GM23338 (cell line): ENCODE measurements at regions not wholly inside any gene's neighbourhood (a gene's known extent, or its start where the extent isn't known, plus 50 kb on each side); places are given as distances from the start of the nearest gene placed in this dataset.

ENCODE experiments used
- ATAC-seq: fragments of 200-7000 bp; cut with Tn5 transposase; 3 replicates; pipeline ENCODE4 v1.9.1; 2020
- DNase-seq: peaks from one replicate; pipeline ENCODE4 v3.0.0-alpha.2; 2015; ENCODE audit warnings: low spot score
- H2AFZ ChIP-seq: fragments of 200-600 bp; sonication (generic); 2 replicates; pipeline ENCODE4 v1.8.0; 2016; ENCODE audit warnings: antibody characterized with exemption, mild to moderate bottlenecking, moderate library complexity
- H3F3A ChIP-seq: fragments of 200-600 bp; sonication (generic); replicated peaks from 2 replicates; pipeline ENCODE4 v1.8.0; 2017; ENCODE audit warnings: antibody characterized with exemption, mixed run types, low read depth
- H3K27ac ChIP-seq: fragments of 200-600 bp; sonication (generic); 2 replicates; pipeline ENCODE4 v1.6.1; 2016; ENCODE audit warnings: low read depth
- H3K27me3 ChIP-seq: fragments of 200-600 bp; sonication (generic); 2 replicates; pipeline ENCODE4 v1.8.0; 2016; ENCODE audit warnings: mild to moderate bottlenecking, mixed run types, moderate library complexity; ENCODE audit not compliant: insufficient read depth
- H3K36me3 ChIP-seq: fragments of 200-600 bp; sonication (generic); 2 replicates; pipeline ENCODE4 v1.8.0; 2016; ENCODE audit warnings: mild to moderate bottlenecking; ENCODE audit not compliant: insufficient read depth
- H3K4me1 ChIP-seq: fragments of 200-600 bp; sonication (generic); 2 replicates; pipeline ENCODE4 v1.8.0; 2016; ENCODE audit warnings: mild to moderate bottlenecking, moderate library complexity; ENCODE audit not compliant: insufficient read depth
- H3K4me2 ChIP-seq: fragments of 200-600 bp; sonication (generic); 2 replicates; pipeline ENCODE4 v1.7.1; 2017; ENCODE audit warnings: mixed run types
- H3K4me3 ChIP-seq: fragments of 200-600 bp; sonication (generic); 2 replicates; pipeline ENCODE4 v1.6.1; 2016; ENCODE audit warnings: mixed run types
- H3K79me2 ChIP-seq: fragments of 200-600 bp; sonication (generic); replicated peaks from 2 replicates; pipeline ENCODE4 v1.8.0; 2017; ENCODE audit warnings: mild to moderate bottlenecking; ENCODE audit not compliant: insufficient read depth
- H3K9me2 ChIP-seq: fragments of 200-600 bp; sonication (generic); 2 replicates; pipeline ENCODE4 v1.8.0; 2017; ENCODE audit not compliant: insufficient read depth
- H4K20me1 ChIP-seq: fragments of 200-600 bp; sonication (generic); replicated peaks from 2 replicates; pipeline ENCODE4 v1.8.0; 2017; ENCODE audit warnings: mild to moderate bottlenecking; ENCODE audit not compliant: insufficient read depth
- H3K27ac Mint-ChIP-seq: 2 replicates; pipeline ENCODE4 v1.8.0; 2020; ENCODE audit warnings: inconsistent platforms, mild to moderate bottlenecking, moderate library complexity, mixed read lengths
- H3K27me3 Mint-ChIP-seq: 3 replicates; pipeline ENCODE4 v1.8.0; 2022; ENCODE audit warnings: low read depth, mild to moderate bottlenecking, moderate library complexity, mixed read lengths, inconsistent platforms; ENCODE audit not compliant: insufficient read depth, poor library complexity
- H3K36me3 Mint-ChIP-seq: 3 replicates; pipeline ENCODE4 v1.8.0; 2021; ENCODE audit warnings: low read depth, mild to moderate bottlenecking, inconsistent platforms, moderate library complexity, mixed read lengths
- H3K4me1 Mint-ChIP-seq: 3 replicates; pipeline ENCODE4 v1.8.0; 2020; ENCODE audit warnings: mild to moderate bottlenecking, inconsistent platforms, mixed read lengths
- H3K4me3 Mint-ChIP-seq: 3 replicates; pipeline ENCODE4 v1.8.0; 2021; ENCODE audit warnings: moderate library complexity, mild to moderate bottlenecking, inconsistent platforms, mixed read lengths
- H3K9me3 Mint-ChIP-seq: 3 replicates; pipeline ENCODE4 v1.8.0; 2020; ENCODE audit warnings: moderate library complexity, mild to moderate bottlenecking, inconsistent platforms, mixed read lengths
- CREB1 ChIP-seq: fragments of 250-450 bp; sonication (Bioruptor Pico); IDR thresholded peaks from 2 replicates; pipeline ENCODE4 v1.5.0; 2020; ENCODE audit warnings: low read depth, mild to moderate bottlenecking, moderate library complexity
- EZH2 ChIP-seq: fragments of 200-600 bp; sonication (generic); IDR thresholded peaks from one replicate; pipeline ENCODE4 v1.8.0; 2017; ENCODE audit warnings: antibody characterized with exemption, mild to moderate bottlenecking, low read depth; ENCODE audit not compliant: unreplicated experiment
- EZH2phosphoT487 ChIP-seq: fragments of 200-600 bp; sonication (generic); IDR thresholded peaks from one replicate; pipeline ENCODE4 v1.8.1; 2018; ENCODE audit warnings: antibody characterized with exemption; ENCODE audit not compliant: unreplicated experiment
- JUNB ChIP-seq: IDR thresholded peaks from one replicate; pipeline ENCODE4 v1.6.1; 2016; ENCODE audit warnings: antibody characterized with exemption; ENCODE audit not compliant: unreplicated experiment
- NANOG ChIP-seq: IDR thresholded peaks from 2 replicates; pipeline ENCODE4 v1.6.1; 2016; ENCODE audit warnings: antibody characterized with exemption, borderline replicate concordance
- STAT1 ChIP-seq: IDR thresholded peaks from one replicate; pipeline ENCODE4 v1.6.1; 2016; ENCODE audit warnings: antibody characterized with exemption; ENCODE audit not compliant: unreplicated experiment
- ZNF114 ChIP-seq: fragments of 250-450 bp; sonication (Bioruptor Pico); IDR thresholded peaks from 2 replicates; pipeline ENCODE4 v1.5.0; 2020; ENCODE audit warnings: mild to moderate bottlenecking, moderate library complexity
- ZNF331 ChIP-seq: fragments of 250-450 bp; sonication (Bioruptor Pico); IDR thresholded peaks from 2 replicates; pipeline ENCODE4 v1.5.0; 2020; ENCODE audit warnings: low read depth, mild to moderate bottlenecking, moderate library complexity
- TF ChIP-seq, protein P1 (sequence below): fragments of 250-450 bp; sonication (Bioruptor Pico); IDR thresholded peaks from 2 replicates; pipeline ENCODE4 v1.5.0; 2020; ENCODE audit warnings: mild to moderate bottlenecking, moderate library complexity
- TF ChIP-seq, protein P2 (sequence below): IDR thresholded peaks from 2 replicates; pipeline ENCODE4 v1.6.1; 2016; ENCODE audit warnings: antibody characterized with exemption
- TF ChIP-seq, protein P3 (sequence below): IDR thresholded peaks from one replicate; pipeline ENCODE4 v1.6.1; 2018; ENCODE audit warnings: antibody characterized with exemption; ENCODE audit not compliant: unreplicated experiment

DNA sequence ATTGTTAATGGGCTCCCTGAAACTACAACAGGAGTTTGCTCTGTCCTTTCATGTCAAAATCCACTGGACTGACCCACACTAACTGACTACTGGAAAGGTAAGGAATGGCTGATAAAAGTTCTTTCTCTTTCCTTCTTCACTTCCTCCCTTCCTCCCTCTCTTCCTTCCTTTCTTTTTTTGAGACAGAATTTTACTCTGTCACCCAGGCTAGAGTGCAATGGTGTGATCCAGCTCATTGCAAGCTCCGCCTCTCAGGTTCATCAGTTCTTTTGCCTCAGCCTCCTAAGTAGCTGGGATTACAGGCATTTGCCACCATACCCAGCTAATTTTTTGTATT, 85.2 kb downstream of the IGLL1 start:
- ATAC-seq: no peak
- H3K27ac Mint-ChIP-seq: no peak overlapping the region

More for the DNA sequence above, 85.2 kb downstream of the IGLL1 start:
- H3K4me3 ChIP-seq: no peak overlapping the region
- no peaks in the 10 kb centered on the region for H3K9me2 ChIP-seq
- no peaks in the 10 kb centered on the region for H3K36me3 ChIP-seq
- no peaks in the 10 kb centered on the region for H4K20me1 ChIP-seq
- no peak overlapping the region for H3K27ac ChIP-seq
- TF ChIP-seq, protein P1, sequence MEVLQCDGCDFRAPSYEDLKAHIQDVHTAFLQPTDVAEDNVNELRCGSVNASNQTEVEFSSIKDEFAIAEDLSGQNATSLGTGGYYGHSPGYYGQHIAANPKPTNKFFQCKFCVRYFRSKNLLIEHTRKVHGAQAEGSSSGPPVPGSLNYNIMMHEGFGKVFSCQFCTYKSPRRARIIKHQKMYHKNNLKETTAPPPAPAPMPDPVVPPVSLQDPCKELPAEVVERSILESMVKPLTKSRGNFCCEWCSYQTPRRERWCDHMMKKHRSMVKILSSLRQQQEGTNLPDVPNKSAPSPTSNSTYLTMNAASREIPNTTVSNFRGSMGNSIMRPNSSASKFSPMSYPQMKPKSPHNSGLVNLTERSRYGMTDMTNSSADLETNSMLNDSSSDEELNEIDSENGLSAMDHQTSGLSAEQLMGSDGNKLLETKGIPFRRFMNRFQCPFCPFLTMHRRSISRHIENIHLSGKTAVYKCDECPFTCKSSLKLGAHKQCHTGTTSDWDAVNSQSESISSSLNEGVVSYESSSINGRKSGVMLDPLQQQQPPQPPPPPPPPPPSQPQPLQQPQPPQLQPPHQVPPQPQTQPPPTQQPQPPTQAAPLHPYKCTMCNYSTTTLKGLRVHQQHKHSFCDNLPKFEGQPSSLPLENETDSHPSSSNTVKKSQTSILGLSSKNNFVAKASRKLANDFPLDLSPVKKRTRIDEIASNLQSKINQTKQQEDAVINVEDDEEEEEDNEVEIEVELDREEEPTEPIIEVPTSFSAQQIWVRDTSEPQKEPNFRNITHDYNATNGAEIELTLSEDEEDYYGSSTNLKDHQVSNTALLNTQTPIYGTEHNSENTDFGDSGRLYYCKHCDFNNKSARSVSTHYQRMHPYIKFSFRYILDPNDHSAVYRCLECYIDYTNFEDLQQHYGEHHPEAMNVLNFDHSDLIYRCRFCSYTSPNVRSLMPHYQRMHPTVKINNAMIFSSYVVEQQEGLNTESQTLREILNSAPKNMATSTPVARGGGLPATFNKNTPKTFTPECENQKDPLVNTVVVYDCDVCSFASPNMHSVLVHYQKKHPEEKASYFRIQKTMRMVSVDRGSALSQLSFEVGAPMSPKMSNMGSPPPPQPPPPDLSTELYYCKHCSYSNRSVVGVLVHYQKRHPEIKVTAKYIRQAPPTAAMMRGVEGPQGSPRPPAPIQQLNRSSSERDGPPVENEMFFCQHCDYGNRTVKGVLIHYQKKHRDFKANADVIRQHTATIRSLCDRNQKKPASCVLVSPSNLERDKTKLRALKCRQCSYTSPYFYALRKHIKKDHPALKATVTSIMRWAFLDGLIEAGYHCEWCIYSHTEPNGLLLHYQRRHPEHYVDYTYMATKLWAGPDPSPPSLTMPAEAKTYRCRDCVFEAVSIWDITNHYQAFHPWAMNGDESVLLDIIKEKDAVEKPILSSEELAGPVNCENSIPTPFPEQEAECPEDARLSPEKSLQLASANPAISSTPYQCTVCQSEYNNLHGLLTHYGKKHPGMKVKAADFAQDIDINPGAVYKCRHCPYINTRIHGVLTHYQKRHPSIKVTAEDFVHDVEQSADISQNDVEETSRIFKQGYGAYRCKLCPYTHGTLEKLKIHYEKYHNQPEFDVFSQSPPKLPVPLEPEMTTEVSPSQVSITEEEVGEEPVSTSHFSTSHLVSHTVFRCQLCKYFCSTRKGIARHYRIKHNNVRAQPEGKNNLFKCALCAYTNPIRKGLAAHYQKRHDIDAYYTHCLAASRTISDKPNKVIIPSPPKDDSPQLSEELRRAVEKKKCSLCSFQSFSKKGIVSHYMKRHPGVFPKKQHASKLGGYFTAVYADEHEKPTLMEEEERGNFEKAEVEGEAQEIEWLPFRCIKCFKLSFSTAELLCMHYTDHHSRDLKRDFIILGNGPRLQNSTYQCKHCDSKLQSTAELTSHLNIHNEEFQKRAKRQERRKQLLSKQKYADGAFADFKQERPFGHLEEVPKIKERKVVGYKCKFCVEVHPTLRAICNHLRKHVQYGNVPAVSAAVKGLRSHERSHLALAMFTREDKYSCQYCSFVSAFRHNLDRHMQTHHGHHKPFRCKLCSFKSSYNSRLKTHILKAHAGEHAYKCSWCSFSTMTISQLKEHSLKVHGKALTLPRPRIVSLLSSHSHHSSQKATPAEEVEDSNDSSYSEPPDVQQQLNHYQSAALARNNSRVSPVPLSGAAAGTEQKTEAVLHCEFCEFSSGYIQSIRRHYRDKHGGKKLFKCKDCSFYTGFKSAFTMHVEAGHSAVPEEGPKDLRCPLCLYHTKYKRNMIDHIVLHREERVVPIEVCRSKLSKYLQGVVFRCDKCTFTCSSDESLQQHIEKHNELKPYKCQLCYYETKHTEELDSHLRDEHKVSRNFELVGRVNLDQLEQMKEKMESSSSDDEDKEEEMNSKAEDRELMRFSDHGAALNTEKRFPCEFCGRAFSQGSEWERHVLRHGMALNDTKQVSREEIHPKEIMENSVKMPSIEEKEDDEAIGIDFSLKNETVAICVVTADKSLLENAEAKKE (CRISPR knock-in tag): no peak
- TF ChIP-seq JUNB: no peak
- no peak for TF ChIP-seq EZH2phosphoT487
- no peak for TF ChIP-seq EZH2
- TF ChIP-seq ZNF114 (CRISPR knock-in tag): no peak
- TF ChIP-seq CREB1 (CRISPR knock-in tag): no peak
- TF ChIP-seq NANOG: no peak
- TF ChIP-seq STAT1: no peak
- TF ChIP-seq, protein P2, sequence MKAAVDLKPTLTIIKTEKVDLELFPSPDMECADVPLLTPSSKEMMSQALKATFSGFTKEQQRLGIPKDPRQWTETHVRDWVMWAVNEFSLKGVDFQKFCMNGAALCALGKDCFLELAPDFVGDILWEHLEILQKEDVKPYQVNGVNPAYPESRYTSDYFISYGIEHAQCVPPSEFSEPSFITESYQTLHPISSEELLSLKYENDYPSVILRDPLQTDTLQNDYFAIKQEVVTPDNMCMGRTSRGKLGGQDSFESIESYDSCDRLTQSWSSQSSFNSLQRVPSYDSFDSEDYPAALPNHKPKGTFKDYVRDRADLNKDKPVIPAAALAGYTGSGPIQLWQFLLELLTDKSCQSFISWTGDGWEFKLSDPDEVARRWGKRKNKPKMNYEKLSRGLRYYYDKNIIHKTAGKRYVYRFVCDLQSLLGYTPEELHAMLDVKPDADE: no peak
- TF ChIP-seq, protein P3, sequence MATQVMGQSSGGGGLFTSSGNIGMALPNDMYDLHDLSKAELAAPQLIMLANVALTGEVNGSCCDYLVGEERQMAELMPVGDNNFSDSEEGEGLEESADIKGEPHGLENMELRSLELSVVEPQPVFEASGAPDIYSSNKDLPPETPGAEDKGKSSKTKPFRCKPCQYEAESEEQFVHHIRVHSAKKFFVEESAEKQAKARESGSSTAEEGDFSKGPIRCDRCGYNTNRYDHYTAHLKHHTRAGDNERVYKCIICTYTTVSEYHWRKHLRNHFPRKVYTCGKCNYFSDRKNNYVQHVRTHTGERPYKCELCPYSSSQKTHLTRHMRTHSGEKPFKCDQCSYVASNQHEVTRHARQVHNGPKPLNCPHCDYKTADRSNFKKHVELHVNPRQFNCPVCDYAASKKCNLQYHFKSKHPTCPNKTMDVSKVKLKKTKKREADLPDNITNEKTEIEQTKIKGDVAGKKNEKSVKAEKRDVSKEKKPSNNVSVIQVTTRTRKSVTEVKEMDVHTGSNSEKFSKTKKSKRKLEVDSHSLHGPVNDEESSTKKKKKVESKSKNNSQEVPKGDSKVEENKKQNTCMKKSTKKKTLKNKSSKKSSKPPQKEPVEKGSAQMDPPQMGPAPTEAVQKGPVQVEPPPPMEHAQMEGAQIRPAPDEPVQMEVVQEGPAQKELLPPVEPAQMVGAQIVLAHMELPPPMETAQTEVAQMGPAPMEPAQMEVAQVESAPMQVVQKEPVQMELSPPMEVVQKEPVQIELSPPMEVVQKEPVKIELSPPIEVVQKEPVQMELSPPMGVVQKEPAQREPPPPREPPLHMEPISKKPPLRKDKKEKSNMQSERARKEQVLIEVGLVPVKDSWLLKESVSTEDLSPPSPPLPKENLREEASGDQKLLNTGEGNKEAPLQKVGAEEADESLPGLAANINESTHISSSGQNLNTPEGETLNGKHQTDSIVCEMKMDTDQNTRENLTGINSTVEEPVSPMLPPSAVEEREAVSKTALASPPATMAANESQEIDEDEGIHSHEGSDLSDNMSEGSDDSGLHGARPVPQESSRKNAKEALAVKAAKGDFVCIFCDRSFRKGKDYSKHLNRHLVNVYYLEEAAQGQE: no peak
- no peak for TF ChIP-seq ZNF331 (CRISPR knock-in tag)
- no peak for DNase-seq
- peaks cover 12% of the 10 kb centered on the region for H3K4me1 Mint-ChIP-seq
- H3K4me2 ChIP-seq: no peak overlapping the region
- H3F3A ChIP-seq: no peaks in the 10 kb centered on the region
- H3K4me3 Mint-ChIP-seq: no peak overlapping the region
- peaks cover 24% of the 10 kb centered on the region for H3K27me3 Mint-ChIP-seq
- no peak overlapping the region for H2AFZ ChIP-seq
- H3K27me3 ChIP-seq: no peaks in the 10 kb centered on the region
- H3K9me3 Mint-ChIP-seq: no peaks in the 10 kb centered on the region
- no peaks in the 10 kb centered on the region for H3K79me2 ChIP-seq
- no peaks in the 10 kb centered on the region for H3K36me3 Mint-ChIP-seq
- H3K4me1 ChIP-seq: no peaks in the 10 kb centered on the region
